Right renal cortex interstitium (tissue), 3 donors: ENCODE measurements at regions not wholly inside any gene's neighbourhood (a gene's known extent, or its start where the extent isn't known, plus 50 kb on each side); places are given as distances from the start of the nearest gene placed in this dataset.

Experiments used
- DNase-seq, 3 donors: peaks; one replicate each; pipeline ENCODE4 v3.0.0-alpha.2; 2013; ENCODE audit warnings: low read depth in 3 of 3, low spot score in 2 of 3

- no peak for DNase-seq
Measured at GRCh38 chr3:110070161-110070916, 733.0 kb upstream of the DPPA4 start.

GRCh38 chr3:110074095-110074494 is 736.7 kb upstream of the DPPA4 start:
- DNase-seq: no peak

DNA sequence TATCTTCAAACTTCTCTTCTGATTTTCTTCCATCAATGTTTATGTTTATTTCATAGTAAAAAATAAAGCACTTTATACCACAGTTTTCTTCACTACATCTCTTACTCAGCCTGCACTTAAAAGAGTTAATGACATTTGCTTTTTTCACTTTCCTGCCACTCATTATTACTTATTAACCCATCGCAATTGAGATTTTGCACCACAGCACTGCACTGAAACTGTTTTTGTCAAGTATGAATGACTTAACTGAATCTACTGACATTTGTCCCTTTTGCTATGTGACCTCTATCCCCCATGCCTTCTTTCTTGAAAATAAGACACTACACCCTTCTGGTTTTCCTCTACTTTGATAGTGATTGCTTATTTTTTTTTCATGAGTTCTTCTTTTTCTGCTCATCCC is 739.7 kb upstream of the DPPA4 start:
- no peak for DNase-seq

- no peak for DNase-seq
Measured at GRCh38 chr3:110093411-110093810, 756.1 kb upstream of the DPPA4 start.

GRCh38 chr3:110093812-110094401 is 756.6 kb upstream of the DPPA4 start:
- no peak for DNase-seq

- DNase-seq: no peak
Measured at GRCh38 chr3:110099711-110100110, 762.4 kb upstream of the DPPA4 start.

DNA sequence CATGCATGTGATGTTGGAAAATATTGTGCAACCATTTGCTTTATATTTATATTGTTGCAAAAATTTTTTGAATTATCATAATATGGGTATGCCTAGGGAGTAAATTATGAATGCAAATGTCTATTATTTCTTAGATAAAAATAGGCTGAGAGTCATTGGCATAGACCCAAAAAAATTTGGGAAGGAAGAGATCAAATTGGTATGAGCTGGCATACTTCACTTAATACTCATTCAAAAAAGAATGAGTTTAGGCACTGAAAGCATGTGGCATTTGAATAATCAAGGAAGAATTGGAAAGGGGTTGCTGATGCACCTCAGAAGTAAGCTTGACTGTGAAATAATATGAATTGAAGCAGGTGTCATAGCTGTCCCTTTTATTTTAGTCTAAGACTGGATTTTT is 764.0 kb upstream of the DPPA4 start:
- no peak for DNase-seq

GRCh38 chr3:110106805-110107204 is 769.5 kb upstream of the DPPA4 start:
- no peak for DNase-seq

DNA sequence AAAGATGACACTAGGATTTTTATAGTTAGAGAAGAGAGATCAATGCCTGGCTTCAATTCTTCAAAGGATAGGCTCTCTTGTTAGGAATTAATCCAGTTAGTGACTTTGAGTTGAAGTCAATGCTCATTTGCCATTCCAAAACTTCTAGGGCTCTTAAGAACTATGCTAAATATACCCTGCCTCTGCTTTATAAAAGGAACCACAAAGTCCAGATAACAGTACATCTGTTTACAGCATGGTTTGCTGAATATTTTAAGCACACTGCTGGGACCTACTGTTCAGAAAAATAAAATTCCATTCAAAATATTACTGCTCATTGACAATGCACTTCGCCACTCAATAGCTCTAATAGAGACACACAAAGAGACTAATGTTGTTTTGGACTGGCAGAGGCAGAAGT is 786.6 kb upstream of the DPPA4 start:
- no peak for DNase-seq

DNA sequence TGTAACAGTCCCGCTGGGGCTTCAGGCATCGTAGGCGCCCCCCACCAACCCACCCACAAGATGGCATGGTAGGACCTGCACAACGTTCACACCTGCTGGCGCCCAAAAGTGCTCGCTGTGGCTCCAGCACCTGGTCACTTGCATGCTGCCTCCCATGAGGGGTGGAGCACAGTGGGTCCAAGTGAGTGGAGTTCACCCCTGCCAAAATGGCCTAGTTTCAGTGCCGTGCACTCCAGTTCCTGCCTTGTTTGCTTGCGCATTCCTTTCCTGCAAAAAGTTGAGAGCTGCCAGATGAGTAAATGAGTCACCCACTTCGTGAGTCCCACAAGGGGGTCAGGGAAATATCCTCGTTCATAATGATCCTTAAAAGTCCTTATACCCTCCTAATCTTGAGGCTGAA is 788.7 kb upstream of the DPPA4 start:
- DNase-seq: no peak

- DNase-seq: no peak
Measured at GRCh38 chr3:110133971-110134370, 796.6 kb upstream of the DPPA4 start.

- DNase-seq: no peak
Measured at GRCh38 chr3:110139048-110139447, 801.7 kb upstream of the DPPA4 start.

DNA sequence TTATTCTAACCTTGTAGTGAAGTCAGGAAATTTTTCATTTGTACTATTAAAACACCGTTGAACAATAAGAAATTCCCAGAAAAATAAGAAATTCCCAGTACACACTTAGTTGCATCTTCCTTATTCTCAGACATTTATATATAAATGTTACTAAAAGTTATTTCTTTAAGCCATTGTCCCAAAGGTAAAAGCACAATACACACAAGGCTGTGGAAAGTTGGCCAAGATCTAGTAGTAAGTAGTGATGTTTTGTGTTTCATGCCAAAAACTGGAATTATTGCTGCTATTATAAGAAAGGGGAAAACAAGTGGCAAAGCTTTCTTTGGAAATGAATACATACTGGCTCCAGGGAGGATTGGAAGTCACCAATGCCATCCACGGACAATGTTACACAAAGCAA is 802.5 kb upstream of the DPPA4 start:
- no peak for DNase-seq

DNA sequence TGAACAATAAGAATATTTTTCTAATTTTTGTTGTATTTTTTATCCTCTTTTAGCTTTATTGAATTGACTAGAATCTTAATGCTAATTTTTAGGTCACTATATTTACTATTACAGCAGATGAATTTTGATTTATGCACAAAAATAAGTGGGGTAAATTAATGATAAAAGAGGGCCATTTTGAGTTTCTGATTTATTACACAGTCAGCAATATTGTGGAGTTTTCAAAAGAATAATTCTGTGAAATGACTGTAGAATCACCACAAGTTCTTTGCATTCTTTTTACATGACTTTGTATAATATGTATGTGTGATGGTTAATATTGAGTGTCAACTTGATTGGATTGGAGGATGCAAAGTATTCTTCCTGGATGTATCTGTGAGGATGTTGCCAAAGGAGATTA is 812.4 kb upstream of the DPPA4 start:
- no peak for DNase-seq

- DNase-seq: no peak
Measured at GRCh38 chr3:110157221-110157620, 819.9 kb upstream of the DPPA4 start.

DNA sequence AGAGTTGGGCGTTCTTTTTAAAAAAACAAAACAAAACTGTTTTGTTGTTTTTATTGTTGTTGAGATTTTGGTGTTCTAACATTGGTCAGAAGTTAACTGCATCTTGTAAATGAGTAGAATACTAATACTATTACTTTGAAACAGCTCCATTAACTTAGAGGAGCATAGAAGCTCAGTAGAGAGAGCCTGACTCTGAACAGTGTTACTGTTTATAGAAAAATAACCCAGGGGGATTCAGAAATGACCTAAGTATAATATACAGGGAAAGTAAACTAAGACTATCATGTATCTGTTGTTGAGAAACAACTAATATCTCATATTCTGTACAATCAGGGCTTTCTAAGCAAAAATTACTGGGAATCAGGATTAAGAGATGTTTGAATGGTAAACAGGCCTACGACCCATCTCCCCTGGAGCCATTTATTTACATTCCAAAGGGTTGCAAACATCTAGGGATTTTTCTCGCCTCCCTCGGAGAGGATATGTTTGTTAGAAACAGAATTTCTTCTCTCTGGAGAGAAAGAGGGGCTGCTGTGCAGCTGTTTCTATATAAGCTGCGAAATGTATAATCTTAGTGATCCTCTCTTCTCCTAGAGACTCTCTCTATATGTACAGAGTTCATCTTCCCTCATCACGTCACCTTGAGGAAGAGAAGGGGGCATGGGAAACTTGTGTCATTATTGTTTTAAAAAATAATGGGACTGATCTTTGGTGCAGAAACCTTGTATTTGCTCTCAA is 827.5 kb upstream of the DPPA4 start:
- no peak for DNase-seq

DNA sequence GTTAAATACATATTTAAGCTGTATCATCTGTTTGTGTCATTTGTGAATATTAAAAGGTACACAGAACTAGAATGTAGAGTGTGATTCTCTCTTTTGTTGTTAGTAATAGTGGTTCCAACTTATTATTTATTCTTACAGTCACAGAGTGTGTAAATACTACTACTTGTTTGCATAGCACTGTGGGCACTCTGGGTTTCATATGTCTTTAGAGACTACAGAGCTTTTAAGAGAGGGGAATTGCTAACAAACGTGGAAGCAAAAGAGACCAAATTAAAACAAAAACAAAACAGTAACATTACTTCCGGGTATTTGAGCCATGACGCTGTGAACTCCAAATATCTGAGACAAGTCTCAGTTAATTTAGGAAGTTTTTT is 828.0 kb upstream of the DPPA4 start:
- DNase-seq: no peak

DNA sequence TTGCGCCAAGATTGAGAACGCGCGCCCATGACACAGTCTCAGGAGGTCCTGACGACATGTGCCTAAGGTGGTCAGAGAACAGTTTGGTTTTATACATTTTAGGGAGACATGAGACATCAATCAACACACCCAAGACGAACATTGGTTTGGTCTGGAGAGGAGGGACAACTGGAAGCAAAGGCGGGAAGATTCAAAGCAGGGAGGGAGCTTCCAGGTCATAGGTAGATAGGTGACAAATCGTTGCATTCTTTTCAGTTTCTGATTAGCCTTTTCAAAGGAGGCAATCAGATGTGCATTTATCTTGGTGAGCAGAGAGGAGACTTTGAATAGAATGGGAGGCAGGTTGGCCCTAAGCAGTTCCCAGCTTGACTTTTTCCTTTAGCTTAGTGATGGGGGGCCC is 828.4 kb upstream of the DPPA4 start:
- DNase-seq: no peak

- DNase-seq: no peak
Measured at GRCh38 chr3:110166791-110167190, 829.4 kb upstream of the DPPA4 start.

DNA sequence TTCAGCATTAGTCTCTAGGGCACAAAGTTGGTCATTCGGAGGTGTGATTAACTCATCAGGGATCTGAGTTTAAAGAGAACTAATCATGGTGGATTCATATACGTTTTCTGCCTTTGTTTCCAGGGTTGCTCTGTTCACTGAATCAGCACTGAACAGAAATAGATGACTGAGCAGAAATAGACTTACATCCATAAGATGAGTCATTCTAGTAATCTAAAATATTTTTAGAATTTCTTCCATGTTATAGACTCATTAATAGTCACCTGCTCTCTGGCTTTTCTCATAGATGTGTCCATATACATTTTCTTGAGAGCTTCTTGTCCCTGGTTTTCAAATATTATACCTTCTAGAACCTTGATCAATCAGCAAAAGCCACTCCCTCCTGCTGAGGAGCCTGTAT is 837.6 kb upstream of the DPPA4 start:
- no peak for DNase-seq

GRCh38 chr3:110178965-110179364 is 841.6 kb upstream of the DPPA4 start:
- no peak for DNase-seq

- DNase-seq: no peak
Measured at GRCh38 chr3:110180733-110181132, 843.4 kb upstream of the DPPA4 start.
